Adrenal gland (tissue), 9 donors: ENCODE measurements at regions not wholly inside any gene's neighbourhood (a gene's known extent, or its start where the extent isn't known, plus 50 kb on each side); places are given as distances from the start of the nearest gene placed in this dataset.
"Not testable (repeated sequence)": the region's sequence is repeated elsewhere in the genome, so short reads cannot be mapped to it uniquely, and the experiment has no call there.

Experiments
- DNase-seq, 7 donors: peaks; one replicate each; pipeline ENCODE4 v3.0.0-alpha.2; 2019 to 2020
- H3K27ac ChIP-seq, 5 donors: fragments of 200-600 bp; sonication (generic) in 4 of 5; 1 replicate in 3 of 5; 2 replicates in 2 of 5; pipeline versions ENCODE4 v1.5.1 to v1.8.0; 2016 to 2020; ENCODE audit warnings: mild to moderate bottlenecking in 1 of 5
- H3K27me3 ChIP-seq: fragments of 200-600 bp; 2 replicates; pipeline ENCODE4 v1.8.0; 2021
- H3K36me3 ChIP-seq, 2 donors: fragments of 200-600 bp; replicated peaks in 1 of 2; 1 replicate in 1 of 2; 2 replicates in 1 of 2; pipeline versions ENCODE4 v1.5.1 to v1.8.0; 2018 to 2022
- H3K4me1 ChIP-seq, 2 donors: fragments of 200-600 bp; replicated peaks in 1 of 2; 1 replicate in 1 of 2; 2 replicates in 1 of 2; pipeline versions ENCODE4 v1.5.1 to v1.8.0; 2018 to 2021
- H3K4me3 ChIP-seq, 4 donors: fragments of 200-600 bp; sonication (generic) in 3 of 4; one replicate each; pipeline ENCODE4 v1.5.1; 2016 to 2018
- H3K9me3 ChIP-seq, 3 donors: fragments of 200-600 bp; sonication (generic) in 1 of 3; replicated peaks in 1 of 3; 1 replicate in 2 of 3; 2 replicates in 1 of 3; pipeline versions ENCODE4 v1.5.1 to v1.8.0; 2016 to 2021
- POLR2A ChIP-seq, 2 donors: fragments of 450-650 bp; IDR thresholded peaks; one replicate each; pipeline ENCODE4 v1.6.1; 2017; ENCODE audit warnings: antibody characterized with exemption in 2 of 2, mild to moderate bottlenecking in 2 of 2, moderate library complexity in 1 of 2
- WGBS, 4 donors: extraction: QIAGEN DNeasy Blood & Tissue Kit in 2 of 4; methylation state at CpG; one replicate each; pipeline versions ENCODE4 v1.1.5 to v1.1.7; 2013 to 2017; 5-methylcytosine and 5-hydroxymethylcytosine counted together
- intact Hi-C, 2 donors: fragments of 100-400 bp; cut with DNase I; formaldehyde crosslinking; loops; one replicate each; pipeline versions ENCODE4 v1.14.1 to v1.15.0; 2022 to 2023
- TF ChIP-seq, protein P1 (sequence below), 6 experiments: fragments of 450-650 bp in 4 of 6; fragments of 200-600 bp in 2 of 6; sonication (generic) in 1 of 6; IDR thresholded peaks; 1 replicate in 5 of 6; 2 replicates in 1 of 6; pipeline versions ENCODE4 v1.5.1 to v1.8.0; 2016 to 2021; ENCODE audit warnings: antibody characterized with exemption in 6 of 6, mild to moderate bottlenecking in 2 of 6, moderate library complexity in 1 of 6
- donor health status: healthy with polysubstance abuse.
- donor health status: Bipolar disorder and iron deficiency.
- donor health status: DM: yes; HTN: yes; CAD: no.
- donor health status: DM: no; HTN: no; CAD: no.
- donor health status: DM: no; HTN: no; CAD: no.

DNA sequence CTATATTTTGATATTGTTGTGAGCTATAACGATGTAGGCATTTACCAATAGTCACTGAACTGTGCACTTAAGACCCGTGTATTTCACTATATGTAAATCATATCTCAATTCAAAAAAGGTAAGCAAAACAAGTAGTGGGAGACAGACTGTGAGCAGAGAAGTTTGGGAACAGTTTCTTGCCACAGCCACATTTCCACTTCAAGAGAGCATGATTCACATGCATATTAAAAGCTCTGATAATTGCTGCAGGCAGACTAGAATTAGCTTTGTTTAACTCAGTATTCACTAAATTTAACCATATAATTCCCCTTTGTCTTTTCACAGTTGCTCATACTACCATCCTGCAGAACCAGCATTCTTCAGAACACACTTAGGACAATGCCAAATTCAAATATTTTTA, 168.4 kb upstream of the ZNF385D start:
- 37 to 49% (median 41%) methylated on average over 2 of the region's 2 CpGs for WGBS, 4 donors
- H3K27ac ChIP-seq = peak overlapping the region in 2 of 5 donors; percentile 17 to 33

DNA sequence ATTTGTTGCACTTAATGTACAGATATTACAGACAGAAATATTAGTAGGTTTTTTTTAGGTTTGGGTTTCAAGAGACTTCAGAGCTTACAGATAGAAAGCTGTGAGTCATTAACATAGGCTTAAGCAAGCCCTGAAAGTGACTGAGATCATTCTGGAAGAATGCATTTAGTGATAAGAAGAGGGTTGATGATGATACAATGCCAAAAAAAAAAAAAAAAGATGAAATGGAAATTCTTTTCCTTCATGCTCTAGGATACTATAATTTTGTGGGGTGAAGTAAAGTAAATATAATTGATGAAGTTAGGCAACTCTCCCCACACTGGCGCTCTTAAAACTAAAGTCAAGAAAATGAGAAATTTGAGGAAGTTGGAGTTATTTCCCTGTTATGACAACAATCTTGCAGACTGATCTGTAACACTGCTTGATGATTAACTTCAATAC, 169.4 kb upstream of the ZNF385D start:
- intact Hi-C loops = no loop called here
- no peak for TF ChIP-seq POLR2A (IDR thresholded peaks at IDR 0.05)
- TF ChIP-seq, protein P1, sequence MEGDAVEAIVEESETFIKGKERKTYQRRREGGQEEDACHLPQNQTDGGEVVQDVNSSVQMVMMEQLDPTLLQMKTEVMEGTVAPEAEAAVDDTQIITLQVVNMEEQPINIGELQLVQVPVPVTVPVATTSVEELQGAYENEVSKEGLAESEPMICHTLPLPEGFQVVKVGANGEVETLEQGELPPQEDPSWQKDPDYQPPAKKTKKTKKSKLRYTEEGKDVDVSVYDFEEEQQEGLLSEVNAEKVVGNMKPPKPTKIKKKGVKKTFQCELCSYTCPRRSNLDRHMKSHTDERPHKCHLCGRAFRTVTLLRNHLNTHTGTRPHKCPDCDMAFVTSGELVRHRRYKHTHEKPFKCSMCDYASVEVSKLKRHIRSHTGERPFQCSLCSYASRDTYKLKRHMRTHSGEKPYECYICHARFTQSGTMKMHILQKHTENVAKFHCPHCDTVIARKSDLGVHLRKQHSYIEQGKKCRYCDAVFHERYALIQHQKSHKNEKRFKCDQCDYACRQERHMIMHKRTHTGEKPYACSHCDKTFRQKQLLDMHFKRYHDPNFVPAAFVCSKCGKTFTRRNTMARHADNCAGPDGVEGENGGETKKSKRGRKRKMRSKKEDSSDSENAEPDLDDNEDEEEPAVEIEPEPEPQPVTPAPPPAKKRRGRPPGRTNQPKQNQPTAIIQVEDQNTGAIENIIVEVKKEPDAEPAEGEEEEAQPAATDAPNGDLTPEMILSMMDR (IDR thresholded peaks at IDR 0.05) = no peak
- H3K9me3 ChIP-seq = no peaks in the 10 kb centered on the region
- H3K27ac ChIP-seq = no peak overlapping the region
- peak in 1 of 7 donors; percentile 10 for DNase-seq
- 81 to 84% (median 82%) methylated on average over 1 of the region's 1 CpG for WGBS, 4 donors
- H3K36me3 ChIP-seq = no peaks in the 10 kb centered on the region
- peaks cover 3 to 23% of the 10 kb centered on the region in 2 donors for H3K4me1 ChIP-seq
- H3K27me3 ChIP-seq = no peaks in the 10 kb centered on the region
- no peak overlapping the region for H3K4me3 ChIP-seq

More for the DNA sequence above, 168.4 kb upstream of the ZNF385D start:
- Histone ChIP-seq H3K4me1 (peaks cover 3 to 23% of the 10 kb centered on the region in 2 donors), H3K4me3 (no peak overlapping the region), H3K36me3 (no peaks in the 10 kb centered on the region), H3K27me3 (no peaks in the 10 kb centered on the region), H3K9me3 (no peaks in the 10 kb centered on the region)
- TF ChIP-seq, protein P1 (IDR thresholded peaks at IDR 0.05) = no peak
- no peak for TF ChIP-seq POLR2A (IDR thresholded peaks at IDR 0.05)
- intact Hi-C loops = no loop called here
- no peak for DNase-seq

DNA sequence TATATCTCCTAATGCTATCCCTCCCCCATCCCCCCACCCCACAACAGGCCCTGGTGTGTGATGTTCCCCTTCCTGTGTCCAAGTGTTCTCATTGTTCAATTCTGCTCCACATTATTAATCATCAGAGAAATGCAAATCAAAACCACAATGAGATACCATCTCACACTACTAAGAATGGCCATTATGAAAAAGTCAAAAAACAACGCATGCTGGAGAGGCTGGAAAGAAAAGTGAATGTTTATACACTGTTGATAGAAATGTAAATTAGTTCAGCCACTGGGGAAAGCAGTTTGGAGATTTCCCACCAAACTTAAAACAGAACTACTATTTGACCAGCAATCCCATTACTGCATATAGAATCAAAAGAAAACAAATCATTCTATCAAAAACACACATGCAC, 172.1 kb upstream of the ZNF385D start:
- intact Hi-C loops, H3K4me3 ChIP-seq, H3K36me3 ChIP-seq, DNase-seq, H3K9me3 ChIP-seq, H3K27ac ChIP-seq, H3K27me3 ChIP-seq: not testable (repeated sequence)
- WGBS, 4 donors = 82 to 90% (median 88%) methylated on average over 1 of the region's 1 CpG
- peaks cover 3 to 21% of the 10 kb centered on the region in 2 donors for H3K4me1 ChIP-seq

DNA sequence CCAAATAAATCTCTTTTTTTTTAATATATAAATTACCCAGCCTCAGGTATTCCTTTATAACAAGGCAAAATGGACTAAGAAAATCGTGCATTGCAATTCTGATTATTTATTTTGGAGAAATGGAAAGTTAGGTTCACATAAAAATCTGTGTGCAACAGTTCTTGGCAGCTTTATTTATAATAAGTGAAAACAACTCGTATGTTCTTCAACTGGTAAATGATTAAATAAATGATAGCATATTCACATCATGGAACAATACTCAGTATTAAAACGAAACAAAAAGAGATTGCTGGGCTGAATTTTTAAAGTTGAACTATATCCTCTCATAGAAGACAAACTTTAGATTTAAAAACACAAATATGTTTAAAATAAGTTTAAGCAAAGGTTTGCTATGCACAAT, 176.3 kb upstream of the ZNF385D start:
- H3K4me1 ChIP-seq = no peaks in the 10 kb centered on the region
- H3K27ac ChIP-seq = no peak overlapping the region
- intact Hi-C loops = no loop called here
- no peaks in the 10 kb centered on the region for H3K9me3 ChIP-seq
- WGBS, 4 donors = 47 to 63% (median 60%) methylated on average over 3 of the region's 3 CpGs
- H3K36me3 ChIP-seq = no peaks in the 10 kb centered on the region
- DNase-seq = no peak
- H3K4me3 ChIP-seq = no peak overlapping the region
- no peaks in the 10 kb centered on the region for H3K27me3 ChIP-seq
- no peak for TF ChIP-seq POLR2A (IDR thresholded peaks at IDR 0.05)
- TF ChIP-seq, protein P1 (IDR thresholded peaks at IDR 0.05) = no peak

DNA sequence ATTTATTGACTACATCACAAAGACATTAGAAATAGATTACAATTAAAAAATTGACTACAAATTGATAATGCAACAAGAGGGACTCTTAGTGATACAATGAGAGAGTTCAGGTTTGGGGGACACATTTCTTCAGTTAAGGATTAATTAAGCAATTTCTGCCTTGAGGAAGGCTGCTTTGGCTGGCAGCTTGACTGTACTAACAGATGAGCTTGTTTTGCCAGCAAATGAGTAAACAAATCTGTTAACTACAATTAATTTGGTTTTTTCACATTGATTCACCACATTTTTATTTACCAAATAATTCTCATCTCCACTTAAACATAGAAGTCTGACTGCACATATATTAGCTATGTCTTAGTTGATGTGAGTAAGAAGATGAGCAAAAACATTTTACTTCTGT, 183.6 kb upstream of the ZNF385D start:
- intact Hi-C loops = no loop called here
- Histone ChIP-seq H3K4me3 (no peak overlapping the region), H3K27ac (no peak overlapping the region), H3K4me1 (no peaks in the 10 kb centered on the region), H3K9me3 (no peaks in the 10 kb centered on the region), H3K36me3 (no peaks in the 10 kb centered on the region), H3K27me3 (no peaks in the 10 kb centered on the region)
- DNase-seq = no peak
- TF ChIP-seq POLR2A (IDR thresholded peaks at IDR 0.05) = no peak
- TF ChIP-seq, protein P1 (IDR thresholded peaks at IDR 0.05) = no peak
